Right ventricle myocardium superior (tissue), 1 donor: ENCODE measurements at regions not wholly inside any gene's neighbourhood (a gene's known extent, or its start where the extent isn't known, plus 50 kb on each side); places are given as distances from the start of the nearest gene placed in this dataset.

ENCODE experiments used
- ATAC-seq: fragments of 200-7000 bp; cut with Tn5 transposase; one replicate; pipeline ENCODE4 v1.9.1; 2020; ENCODE audit warnings: mild to moderate bottlenecking; ENCODE audit not compliant: poor library complexity
- DNase-seq: peaks from one replicate; pipeline ENCODE4 v3.0.0-alpha.2; 2020
- intact Hi-C: fragments of 100-400 bp; cut with DNase I; formaldehyde crosslinking; loops from one replicate; pipeline ENCODE4 v1.11.2; 2022
- donor health status: DM: no; HTN: yes; CAD: no; lungs with severe emphysema.

DNA sequence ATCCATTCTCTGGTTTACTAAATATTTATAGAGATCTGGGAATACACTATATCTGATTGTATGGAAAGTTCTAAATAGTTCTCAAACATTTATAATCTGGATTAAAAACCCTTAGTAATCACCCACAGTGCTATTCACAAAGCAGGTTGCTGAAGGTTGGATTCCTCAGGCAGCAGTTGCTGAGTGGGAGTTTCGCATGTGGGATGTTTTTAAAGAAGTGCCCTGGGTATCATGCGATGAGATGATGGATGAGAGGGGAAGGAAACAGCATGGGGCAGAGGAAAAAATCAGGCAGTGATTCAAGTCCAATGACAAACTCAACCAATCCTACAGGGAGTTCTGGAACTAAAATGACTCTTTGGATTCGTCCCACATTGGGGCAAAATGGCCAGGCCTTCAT, 85.3 kb upstream of the GALNT2 start:
- DNase-seq (no peak), ATAC-seq (no peak)
- intact Hi-C loops, result no loop called here

DNA sequence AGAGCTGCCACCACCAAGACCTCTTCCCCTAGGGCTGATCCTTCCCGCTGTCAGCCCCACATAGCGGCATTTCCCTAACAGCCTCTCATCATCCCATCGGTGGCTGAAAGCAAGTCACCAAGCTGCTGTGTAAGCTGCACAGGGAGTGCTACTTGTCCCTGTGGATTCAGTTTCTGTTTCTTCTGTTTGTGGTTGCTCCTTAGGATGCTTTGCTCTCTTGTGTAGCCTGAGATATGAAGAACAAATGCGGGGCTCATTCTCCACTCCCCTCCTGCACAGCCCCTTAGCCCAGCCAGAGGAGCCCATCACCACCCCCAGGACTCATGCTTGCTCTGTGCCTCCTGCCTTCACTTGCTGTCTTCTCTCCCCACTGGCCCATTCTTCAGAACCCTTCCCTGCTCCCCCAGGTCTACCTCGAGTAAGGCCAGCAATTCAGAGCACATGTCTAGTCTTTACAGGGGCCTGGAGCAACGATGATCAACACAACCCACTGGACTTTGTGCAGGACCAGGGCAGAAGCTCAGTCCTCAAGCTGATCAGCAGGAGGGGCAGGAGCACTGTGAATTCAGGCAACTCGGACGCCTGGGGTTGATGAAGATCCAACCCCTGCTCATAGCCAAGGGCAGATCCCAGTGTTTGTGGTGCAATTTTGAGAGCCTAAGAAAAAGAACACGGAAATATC, 82.6 kb upstream of the GALNT2 start:
- intact Hi-C loops, result no loop called here
- DNase-seq, result no peak
- ATAC-seq, result no peak

DNA sequence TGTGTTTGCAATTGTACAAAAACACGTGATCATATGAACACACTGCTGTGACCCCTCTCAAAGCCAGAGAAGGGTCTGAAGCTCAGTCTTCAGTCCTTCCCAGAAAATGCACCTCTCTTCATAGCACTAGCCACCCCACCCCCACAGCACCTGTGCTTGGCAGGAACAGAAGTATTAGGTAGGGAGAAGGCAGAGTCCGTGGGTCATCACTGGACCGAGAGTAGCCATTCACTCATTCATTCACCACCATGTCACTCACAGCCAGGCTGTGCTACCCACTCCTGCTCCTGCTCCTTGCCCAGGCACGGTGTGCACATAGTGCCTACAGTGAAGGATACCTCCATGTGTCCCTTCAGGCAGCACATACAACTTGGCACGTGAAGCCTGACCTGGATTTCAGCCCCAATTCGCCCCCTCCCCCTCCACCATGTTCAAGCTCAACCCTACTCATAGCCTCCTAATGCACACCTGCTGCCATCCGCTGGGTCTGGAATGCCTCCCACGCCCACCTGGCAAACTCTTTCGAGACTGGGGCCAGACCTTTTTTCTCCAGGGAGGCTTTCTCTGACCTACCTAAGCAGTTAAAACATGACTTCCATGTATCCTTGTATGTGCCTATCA, 81.9 kb upstream of the GALNT2 start:
- intact Hi-C loops, result no loop called here
- ATAC-seq, result no peak
- DNase-seq, result no peak

DNA sequence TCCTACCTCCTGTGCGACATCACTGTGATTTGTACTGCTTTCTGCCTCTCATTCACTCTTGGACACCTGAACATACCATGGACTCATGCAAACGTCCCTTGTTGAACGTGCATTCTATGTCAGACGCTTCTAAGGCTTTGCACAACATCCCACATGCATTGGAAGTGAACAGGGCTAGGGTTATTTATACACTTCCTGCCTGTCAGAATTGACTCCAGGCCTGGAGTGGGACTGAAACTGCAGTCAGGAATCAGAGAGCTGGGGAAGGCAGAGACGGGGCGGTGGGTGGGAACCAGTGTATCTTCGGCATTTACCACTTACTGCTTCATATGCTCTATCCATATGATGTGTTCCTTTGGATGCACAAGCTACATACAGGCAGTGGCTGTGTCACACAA, 81.4 kb upstream of the GALNT2 start:
- DNase-seq, result no peak
- no peak for ATAC-seq
- intact Hi-C loops, result no loop called here

DNA sequence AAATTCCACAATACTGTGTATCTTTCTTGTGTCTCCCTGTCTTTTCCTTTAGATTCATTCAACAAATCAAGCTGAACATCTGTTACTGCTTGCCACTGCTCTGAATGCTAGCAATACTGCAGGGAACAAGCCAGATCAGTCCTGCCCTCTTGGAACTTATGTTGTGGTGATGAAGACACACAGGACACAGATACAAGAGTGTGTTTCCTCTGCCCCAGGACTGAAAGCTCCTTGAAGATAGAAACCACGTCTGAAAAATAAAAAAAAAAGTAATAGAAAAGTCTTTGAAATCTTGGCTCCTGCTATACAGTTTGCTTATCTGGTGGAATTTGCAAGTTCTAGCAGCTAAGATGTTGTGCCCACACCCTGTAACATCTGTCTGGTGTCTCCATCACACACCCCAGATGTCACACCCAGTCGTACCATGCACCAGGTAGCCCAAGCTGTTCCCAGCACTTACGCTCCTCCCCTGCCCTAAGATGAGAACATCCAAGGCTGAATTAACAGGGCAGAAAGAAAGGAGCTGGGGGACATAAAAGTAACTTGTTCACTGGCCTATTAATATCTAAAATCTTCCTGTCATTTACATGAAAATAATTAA, 80.2 kb upstream of the GALNT2 start:
- no peak for ATAC-seq
- no peak for DNase-seq
- intact Hi-C loops, result no loop called here

DNA sequence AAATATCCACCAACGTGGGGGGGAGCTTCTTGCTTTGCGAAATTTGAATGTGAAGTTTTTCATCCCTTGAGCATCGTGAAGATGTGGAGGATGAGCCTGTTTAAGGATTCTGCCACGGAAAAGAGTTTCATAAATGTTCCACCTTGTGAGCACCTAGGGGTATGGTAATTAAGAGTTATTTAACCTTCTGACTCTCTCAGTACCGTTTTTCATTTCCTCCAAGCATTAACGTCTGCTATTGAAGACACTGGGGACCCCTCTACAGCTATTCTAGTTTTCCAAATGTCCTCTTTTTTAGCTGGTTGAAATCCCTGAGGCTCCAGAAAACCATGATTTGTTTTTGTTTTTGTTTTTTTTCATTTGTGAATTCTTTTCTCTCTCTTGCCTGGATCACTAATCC, 79.1 kb upstream of the GALNT2 start:
- no peak for ATAC-seq
- DNase-seq, result no peak
- intact Hi-C loops, result no loop called here

DNA sequence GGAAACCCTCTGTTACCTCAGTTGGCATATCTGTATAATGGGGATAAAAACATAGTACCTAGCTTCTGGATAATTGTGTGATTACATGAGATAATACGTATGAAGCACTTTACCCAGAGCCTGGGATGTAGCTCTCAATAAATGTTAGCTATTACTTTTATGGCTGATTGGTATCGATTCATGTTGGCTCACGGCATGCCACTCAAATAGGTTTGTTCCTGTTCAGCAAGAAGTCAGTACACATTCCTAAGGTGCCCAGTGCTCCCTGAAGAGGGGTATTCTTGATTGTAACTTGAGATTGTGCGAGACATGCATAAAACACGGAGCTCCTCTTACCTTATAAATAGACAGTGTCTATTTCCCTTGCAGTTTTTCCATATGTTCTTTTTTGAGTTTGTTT, 78.5 kb upstream of the GALNT2 start:
- DNase-seq, result no peak
- ATAC-seq, result no peak

DNA sequence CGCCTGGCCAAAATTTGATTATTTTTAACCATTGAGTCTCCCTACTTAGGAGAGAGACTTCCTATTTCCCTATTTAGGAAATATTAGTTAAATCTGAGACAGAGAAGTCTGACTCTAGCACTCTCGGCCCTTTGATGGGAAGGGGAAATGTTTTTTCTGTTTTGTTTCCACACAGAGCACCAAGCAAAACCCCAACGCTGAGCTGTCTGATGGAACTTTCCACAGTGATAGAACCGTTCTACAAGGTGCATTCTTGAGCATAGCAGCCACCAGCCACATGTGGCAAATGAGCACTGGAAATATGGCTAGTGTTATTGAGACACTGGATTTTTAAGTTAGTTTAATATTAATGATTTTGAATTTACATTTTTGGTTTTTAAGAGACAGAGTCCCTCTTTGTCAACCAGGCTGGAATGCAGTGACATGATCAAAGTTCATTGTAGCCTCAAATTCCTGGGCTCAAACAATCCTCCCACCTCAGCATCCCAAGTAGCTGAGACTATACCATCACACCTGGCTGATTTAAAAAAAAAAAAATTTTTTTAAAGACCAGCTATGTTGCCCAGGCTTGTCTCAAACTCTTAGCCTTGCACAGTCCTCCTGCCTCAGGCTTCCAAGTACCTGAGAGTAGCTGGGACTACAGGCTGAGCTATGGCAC, 77.3 kb upstream of the GALNT2 start:
- DNase-seq (no peak), ATAC-seq (no peak)
- intact Hi-C loops, result no loop called here

More for the DNA sequence above, 78.5 kb upstream of the GALNT2 start:
- intact Hi-C loops, result no loop called here

DNA sequence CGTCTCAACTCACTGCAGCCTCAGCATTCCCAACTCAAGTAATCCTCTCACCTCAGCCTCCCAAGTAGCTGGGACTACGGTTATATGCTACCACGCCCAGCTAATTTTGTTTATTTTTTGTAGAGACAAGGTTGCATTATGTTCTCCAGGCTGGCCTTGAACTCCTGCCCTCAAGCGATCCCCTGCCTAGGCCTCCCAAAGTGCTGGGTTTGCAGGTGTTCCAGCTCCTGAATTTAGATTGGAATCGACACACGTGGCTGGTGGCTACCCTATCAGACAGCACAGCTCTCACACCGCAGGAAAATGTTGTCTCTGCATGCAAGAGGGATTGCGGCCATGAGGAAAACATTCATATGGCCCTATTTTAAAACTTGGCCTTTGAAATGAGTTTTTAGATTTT, 76.7 kb upstream of the GALNT2 start:
- intact Hi-C loops, result no loop called here
- no peak for ATAC-seq
- no peak for DNase-seq

DNA sequence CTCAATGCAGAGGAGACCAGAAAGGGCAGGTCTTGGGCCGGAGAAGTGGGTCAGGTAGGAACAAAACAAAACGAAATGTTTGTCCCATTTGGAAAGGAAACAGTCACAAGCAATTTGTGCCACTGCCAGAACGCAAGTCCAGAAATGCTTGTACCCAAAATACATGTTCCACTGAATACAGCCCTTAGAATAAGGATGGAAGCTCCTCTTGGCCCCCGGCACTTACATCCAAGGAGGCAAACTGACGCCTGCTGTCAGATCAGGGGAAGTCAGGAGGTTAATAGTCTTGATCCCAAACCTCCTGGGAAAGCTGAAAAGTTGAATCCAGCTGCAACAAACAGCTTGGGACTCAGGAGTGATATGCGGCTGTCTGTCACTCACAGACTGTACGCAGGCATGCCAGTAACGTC, 75.9 kb upstream of the GALNT2 start:
- ATAC-seq (no peak), DNase-seq (no peak)
- intact Hi-C loops, result no loop called here

DNA sequence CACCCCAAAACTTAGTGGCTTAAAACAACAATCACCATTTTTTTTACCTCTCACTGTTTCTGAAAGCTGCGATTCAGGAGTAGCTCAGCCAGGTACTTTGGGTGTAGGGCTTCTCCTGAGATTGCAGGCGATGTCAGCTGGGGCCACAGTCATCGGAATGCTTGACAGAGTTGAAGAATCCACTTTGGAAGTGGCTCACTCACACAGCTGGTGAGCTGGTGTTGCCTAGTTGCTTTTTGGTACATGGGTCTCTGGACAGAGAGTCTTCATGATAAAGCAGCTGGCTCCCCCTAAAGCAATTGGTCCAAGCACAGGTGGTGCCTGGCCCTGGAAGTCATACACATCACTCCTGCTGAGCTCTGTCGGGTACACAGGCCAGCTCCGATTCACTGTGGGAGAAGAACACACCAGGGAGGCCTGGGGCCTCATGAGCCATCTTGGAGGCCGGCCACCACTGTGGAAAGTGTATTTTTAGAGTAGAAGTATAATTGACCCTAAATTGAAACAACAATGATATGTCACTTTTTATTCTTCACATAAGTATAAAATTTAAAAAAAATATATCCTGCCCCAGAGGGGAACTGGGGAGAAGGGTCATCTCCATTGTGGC, 75.2 kb upstream of the GALNT2 start:
- DNase-seq, result no peak
- intact Hi-C loops, result no loop called here
- no peak for ATAC-seq

DNA sequence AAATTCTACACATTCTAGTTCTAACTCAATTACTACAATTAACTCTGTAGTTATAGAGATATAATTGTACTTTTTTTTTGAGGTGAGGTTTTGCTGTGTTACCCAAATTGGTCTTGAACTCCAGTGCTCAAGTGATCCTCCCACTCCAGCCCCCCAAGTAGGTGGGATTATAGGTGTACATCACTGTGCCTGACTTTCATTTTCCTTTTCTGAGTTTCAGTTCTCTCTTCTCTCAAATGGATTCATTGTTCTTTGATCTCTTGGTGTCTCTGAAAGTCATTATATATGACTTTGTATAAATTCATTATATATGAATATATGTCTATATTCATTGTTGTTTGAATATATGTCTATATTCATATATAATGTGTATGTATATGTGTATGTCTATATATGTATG, 74.0 kb upstream of the GALNT2 start:
- ATAC-seq (no peak), DNase-seq (no peak)
- intact Hi-C loops, result no loop called here

DNA sequence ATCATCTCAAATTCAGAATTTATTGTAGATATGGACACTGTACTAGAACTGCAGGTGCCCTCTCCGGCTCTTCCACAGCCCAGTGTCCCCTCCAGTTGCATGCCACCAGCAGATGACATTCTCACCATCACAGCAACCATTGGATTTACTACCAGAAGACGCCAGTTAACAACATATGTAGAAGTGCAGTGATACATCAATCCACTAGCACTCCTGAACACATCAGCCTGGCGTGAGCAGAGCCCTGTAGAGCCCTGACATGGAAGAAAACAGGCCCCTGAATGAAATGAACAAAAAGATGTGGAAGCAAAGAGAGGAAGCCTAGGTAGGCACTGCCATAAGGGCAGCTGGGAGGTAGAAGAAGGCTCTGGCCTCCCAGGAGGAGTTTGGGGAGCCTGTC, 73.1 kb upstream of the GALNT2 start:
- DNase-seq, result no peak
- intact Hi-C loops, result no loop called here
- no peak for ATAC-seq

DNA sequence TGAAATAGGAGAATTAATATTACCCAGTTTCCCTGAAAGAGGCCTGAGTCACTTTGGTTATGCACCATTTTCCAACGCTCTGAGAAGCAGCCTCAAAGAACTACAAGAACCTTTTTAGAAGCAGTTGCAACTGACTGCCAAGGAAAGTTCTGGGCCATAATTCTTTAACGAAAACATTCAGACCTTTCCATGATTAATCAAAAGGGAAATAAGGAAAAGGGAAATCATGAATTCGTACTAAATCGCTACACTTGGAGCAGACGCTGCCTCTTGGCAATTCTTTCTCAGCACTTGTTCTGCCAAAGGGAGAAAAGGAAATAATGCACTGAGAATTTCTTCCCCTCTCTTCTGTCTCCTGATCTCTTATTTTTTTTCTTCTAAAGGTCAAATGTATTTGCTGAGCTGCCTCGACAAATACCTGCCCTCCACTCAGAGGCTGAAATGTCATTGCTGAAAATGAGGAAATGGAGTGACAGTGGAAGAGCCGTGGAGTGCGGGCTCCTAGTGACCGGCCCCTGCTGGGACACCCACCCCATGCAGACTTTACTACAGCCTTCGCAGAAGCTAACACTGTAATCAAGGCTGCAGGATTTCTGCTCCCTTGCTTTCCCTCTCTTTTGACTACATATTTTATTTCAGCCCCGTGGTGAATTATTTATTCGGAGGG, 67.9 kb upstream of the GALNT2 start:
- intact Hi-C loops, result no loop called here
- DNase-seq, result no peak
- no peak for ATAC-seq

DNA sequence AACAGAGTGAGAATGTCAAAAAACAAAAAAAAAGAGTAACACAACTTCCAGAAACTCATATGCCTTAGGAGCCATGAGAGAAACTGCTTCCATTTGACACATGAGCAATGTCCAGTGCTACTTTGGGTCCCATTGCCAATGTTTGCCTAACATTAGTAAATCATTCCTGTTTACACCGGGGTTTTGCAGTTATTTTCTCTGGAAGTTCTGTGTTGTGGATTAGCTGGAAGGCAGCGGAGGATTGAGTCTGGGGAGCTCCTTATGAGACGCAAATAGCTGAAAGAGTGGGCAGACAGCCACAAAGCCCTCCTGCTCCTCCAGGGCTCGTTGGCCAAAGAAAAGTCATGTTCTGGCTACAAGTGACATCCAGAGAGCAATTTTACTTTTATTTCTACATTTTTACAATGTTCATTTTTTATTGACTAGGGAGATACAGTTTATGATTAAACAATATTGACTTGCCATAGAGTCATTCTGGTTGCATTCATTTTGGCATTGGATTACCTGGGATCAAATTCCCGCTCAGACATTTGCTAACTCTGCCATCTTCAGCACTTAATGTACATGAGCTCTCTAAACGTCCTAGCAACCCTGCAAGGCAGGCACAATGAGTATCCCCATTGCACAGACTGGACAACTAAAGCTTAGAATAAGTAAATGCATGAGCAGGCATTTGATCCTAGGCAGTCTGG, 66.4 kb upstream of the GALNT2 start:
- peak; percentile 4 for ATAC-seq
- intact Hi-C loops, result no loop called here
- no peak for DNase-seq

DNA sequence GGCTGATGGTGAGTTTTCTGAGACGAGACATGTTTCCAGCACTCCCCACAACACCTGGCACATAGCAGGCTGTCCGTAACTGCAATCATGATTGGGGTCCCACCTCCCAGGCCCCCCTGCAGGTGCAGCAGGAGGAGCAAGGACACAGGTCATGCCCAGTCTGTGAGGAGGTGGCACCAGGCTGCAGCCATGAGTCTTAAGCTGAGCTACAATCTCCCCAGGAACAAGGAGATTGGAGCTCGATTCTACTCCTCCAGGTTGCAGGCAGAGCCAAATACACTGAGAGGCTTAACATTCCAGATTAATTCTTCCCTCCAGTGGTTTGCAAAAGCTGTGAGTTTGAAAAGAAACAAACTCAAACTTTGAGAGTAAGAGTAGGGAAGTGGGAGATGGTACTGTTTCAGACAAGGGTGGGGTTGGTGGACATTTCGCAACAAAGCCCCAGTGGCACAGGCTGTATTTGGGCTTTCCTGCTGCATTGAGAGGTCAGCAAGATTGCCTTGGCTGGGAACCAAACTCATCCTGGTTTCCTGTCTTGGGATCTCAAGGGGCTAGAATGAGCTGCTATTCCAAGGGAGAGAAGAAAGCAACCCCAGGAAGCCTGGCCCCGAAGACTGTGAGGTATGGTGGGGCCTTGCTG, 64.8 kb upstream of the GALNT2 start:
- DNase-seq, result peak; percentile 71
- intact Hi-C loops, result no loop called here
- ATAC-seq, result peak; percentile 94

DNA sequence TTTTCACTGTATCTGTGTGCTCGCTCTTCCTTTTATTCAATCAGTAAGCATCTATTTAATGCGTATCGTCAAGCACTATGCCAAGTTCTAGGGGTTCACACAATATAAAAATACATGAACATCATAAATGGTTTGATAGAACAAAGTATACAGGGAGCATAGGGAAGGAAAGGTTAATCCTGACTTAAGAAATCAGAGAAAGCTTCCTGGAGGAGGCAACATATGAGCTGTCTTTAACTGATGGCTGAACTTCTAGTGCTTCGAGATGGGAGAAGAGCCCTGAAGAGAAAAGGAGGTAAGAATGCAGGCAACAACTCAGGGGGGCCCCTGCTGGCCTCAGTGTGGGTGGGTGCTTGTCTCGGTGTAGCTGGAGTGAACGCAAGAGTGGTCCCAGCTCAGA, 63.6 kb upstream of the GALNT2 start:
- intact Hi-C loops, result no loop called here
- ATAC-seq, result no peak
- DNase-seq, result no peak

DNA sequence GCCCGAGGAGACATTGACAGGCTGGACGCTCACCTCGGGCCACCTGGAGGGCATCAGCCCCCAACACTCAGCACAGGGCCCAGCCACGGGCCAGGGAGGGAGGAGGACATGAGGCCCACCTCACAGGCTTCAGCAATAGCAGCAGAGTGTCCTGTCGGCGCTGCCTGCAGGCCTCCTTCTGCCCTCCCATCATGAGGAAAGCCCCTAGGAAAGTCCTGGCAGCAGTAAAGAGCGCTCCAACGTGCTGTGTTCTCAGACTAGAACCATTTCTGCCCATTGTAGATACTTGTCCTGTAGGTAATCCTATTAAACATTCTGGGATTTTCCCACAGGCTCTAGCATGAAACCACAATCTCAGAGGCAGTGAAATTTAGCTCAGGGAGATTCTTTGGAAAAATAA, 62.0 kb upstream of the GALNT2 start:
- ATAC-seq, result no peak
- intact Hi-C loops, result no loop called here
- DNase-seq, result no peak
